OCI-LY1 (cell line): ENCODE measurements at regions not wholly inside any gene's neighbourhood (a gene's known extent, or its start where the extent isn't known, plus 50 kb on each side); places are given as distances from the start of the nearest gene placed in this dataset.

Source experiments
- EZH2 ChIP-seq: fragments of 200-600 bp; sonication (generic), shearing (Covaris generic); IDR thresholded peaks from 2 replicates; pipeline ENCODE4 v1.8.0; 2017; ENCODE audit warnings: borderline replicate concordance, mixed run types, mild to moderate bottlenecking, antibody characterized with exemption, low read length, moderate library complexity, mixed read lengths
- TF ChIP-seq, protein P1 (sequence below): fragments of 200-600 bp; sonication (generic), shearing (Covaris generic); IDR thresholded peaks from 2 replicates; pipeline ENCODE4 v1.5.1; 2017; ENCODE audit warnings: mild to moderate bottlenecking, antibody characterized with exemption, low read length, moderate library complexity, mixed read lengths

GRCh38 chr3:59659755-59660154 lies 609.9 kb upstream of the CFAP20DC start:
- TF ChIP-seq, protein P1, sequence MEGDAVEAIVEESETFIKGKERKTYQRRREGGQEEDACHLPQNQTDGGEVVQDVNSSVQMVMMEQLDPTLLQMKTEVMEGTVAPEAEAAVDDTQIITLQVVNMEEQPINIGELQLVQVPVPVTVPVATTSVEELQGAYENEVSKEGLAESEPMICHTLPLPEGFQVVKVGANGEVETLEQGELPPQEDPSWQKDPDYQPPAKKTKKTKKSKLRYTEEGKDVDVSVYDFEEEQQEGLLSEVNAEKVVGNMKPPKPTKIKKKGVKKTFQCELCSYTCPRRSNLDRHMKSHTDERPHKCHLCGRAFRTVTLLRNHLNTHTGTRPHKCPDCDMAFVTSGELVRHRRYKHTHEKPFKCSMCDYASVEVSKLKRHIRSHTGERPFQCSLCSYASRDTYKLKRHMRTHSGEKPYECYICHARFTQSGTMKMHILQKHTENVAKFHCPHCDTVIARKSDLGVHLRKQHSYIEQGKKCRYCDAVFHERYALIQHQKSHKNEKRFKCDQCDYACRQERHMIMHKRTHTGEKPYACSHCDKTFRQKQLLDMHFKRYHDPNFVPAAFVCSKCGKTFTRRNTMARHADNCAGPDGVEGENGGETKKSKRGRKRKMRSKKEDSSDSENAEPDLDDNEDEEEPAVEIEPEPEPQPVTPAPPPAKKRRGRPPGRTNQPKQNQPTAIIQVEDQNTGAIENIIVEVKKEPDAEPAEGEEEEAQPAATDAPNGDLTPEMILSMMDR: no peak
- no peak for TF ChIP-seq EZH2
